Endothelial cell of umbilical vein (primary cell): ENCODE measurements at regions not wholly inside any gene's neighbourhood (a gene's known extent, or its start where the extent isn't known, plus 50 kb on each side); places are given as distances from the start of the nearest gene placed in this dataset.

ENCODE experiments used
- BruUV-seq: library from RNA; stranded (reverse); fragments of 400-500 nt; replicated peaks from 2 replicates; lab custom pipeline; 2021; lab: Mats Ljungman, UMichigan
- CTCF ChIA-PET: fragments of 300-600, 350-600 bp; sonication (Branson Sonifier 250); formaldehyde crosslinking; loops from one replicate; lab custom pipeline; 2021; ENCODE audit warnings: antibody characterized with exemption, inconsistent platforms; lab: Charles Lee
- POLR2A ChIA-PET: fragments of 300-600, 350-600 bp; sonication (Branson Sonifier 250); formaldehyde crosslinking; loops from one replicate; lab custom pipeline; 2021; ENCODE audit warnings: antibody characterized with exemption, inconsistent platforms; lab: Charles Lee
- DNase-seq: peaks from one replicate; pipeline ENCODE4 v3.0.0-alpha.2; 2011; ENCODE audit warnings: low read depth, low spot score
- FAIRE-seq: peaks from 2 replicates; lab custom pipeline; 2011; peaks lifted over from hg19 to GRCh38; lab: Jason Lieb, UNC
- H2AFZ ChIP-seq: 2 replicates; pipeline ENCODE4 v1.6.0; 2012; ENCODE audit warnings: low read depth, low read length, control low read depth, inconsistent platforms
- H3K27ac ChIP-seq: 2 replicates; pipeline ENCODE4 v1.5.1; 2011; ENCODE audit warnings: low read depth, mild to moderate bottlenecking, control low read depth, low read length, moderate library complexity; ENCODE audit not compliant: insufficient read depth
- H3K27me3 ChIP-seq, 2 experiments: 2 replicates each; pipeline versions ENCODE4 v1.6.0 to v1.6.1; 2011; ENCODE audit warnings: low read length in 2 of 2, mixed read lengths in 1 of 2; ENCODE audit not compliant: control insufficient read depth in 2 of 2, insufficient read depth in 2 of 2
- H3K36me3 ChIP-seq, 2 experiments: 2 replicates in 1 of 2; 3 replicates in 1 of 2; pipeline ENCODE4 v1.5.1; 2011; ENCODE audit warnings: low read length in 2 of 2, mild to moderate bottlenecking in 1 of 2, moderate library complexity in 1 of 2; ENCODE audit not compliant: control insufficient read depth in 2 of 2, insufficient read depth in 2 of 2; ENCODE audit errors: extremely low read depth in 1 of 2
- H3K4me1 ChIP-seq: 3 replicates; pipeline ENCODE4 v1.5.1; 2011; ENCODE audit warnings: mild to moderate bottlenecking, low read length; ENCODE audit not compliant: control insufficient read depth, insufficient read depth; ENCODE audit errors: extremely low read depth
- H3K4me2 ChIP-seq: 2 replicates; pipeline ENCODE4 v1.6.1; 2011; ENCODE audit warnings: low read length, control low read depth, mixed read lengths; ENCODE audit not compliant: insufficient read depth
- H3K4me3 ChIP-seq, 3 experiments: fragments of 200-600 bp in 1 of 3; sonication (generic), shearing (Covaris generic) in 1 of 3; replicated peaks in 1 of 3; 2 replicates each; pipeline ENCODE4 v1.5.1; 2011 to 2016; ENCODE audit warnings: control low read depth in 3 of 3, low read length in 3 of 3, mild to moderate bottlenecking in 2 of 3, inconsistent platforms in 1 of 3, low read depth in 1 of 3, moderate library complexity in 1 of 3; ENCODE audit not compliant: insufficient read depth in 1 of 3
- H3K79me2 ChIP-seq: 2 replicates; pipeline ENCODE4 v1.6.0; 2012; ENCODE audit warnings: low read length, inconsistent platforms; ENCODE audit not compliant: control insufficient read depth, insufficient read depth
- H3K9ac ChIP-seq: replicated peaks from 2 replicates; pipeline ENCODE3; 2011; ENCODE audit warnings: low read length, control low read depth; ENCODE audit not compliant: insufficient read depth; ENCODE audit errors: extremely low read depth
- H3K9me1 ChIP-seq: replicated peaks from 3 replicates; pipeline ENCODE4 v1.6.0; 2011; ENCODE audit warnings: mild to moderate bottlenecking, low read length; ENCODE audit not compliant: control insufficient read depth, insufficient read depth; ENCODE audit errors: extremely low read depth
- H3K9me3 ChIP-seq: replicated peaks from 2 replicates; pipeline ENCODE4 v1.5.1; 2012; ENCODE audit warnings: low read length, inconsistent platforms; ENCODE audit not compliant: control insufficient read depth, insufficient read depth
- H4K20me1 ChIP-seq: replicated peaks from 2 replicates; pipeline ENCODE3; 2011; ENCODE audit warnings: mild to moderate bottlenecking, low read length; ENCODE audit not compliant: control insufficient read depth, insufficient read depth; ENCODE audit errors: extremely low read depth
- EZH2 ChIP-seq: IDR thresholded peaks from 2 replicates; pipeline ENCODE4 v1.6.1; 2012; ENCODE audit warnings: borderline replicate concordance, low read depth, mild to moderate bottlenecking, moderate library complexity, low read length, inconsistent platforms; ENCODE audit not compliant: severe bottlenecking
- FOS ChIP-seq: IDR thresholded peaks from 2 replicates; pipeline ENCODE4 v1.6.1; 2011; ENCODE audit warnings: mild to moderate bottlenecking, low read length, moderate library complexity, borderline replicate concordance; ENCODE audit not compliant: insufficient read depth
- GATA2 ChIP-seq: IDR thresholded peaks from 2 replicates; pipeline ENCODE4 v1.7.0; 2011; ENCODE audit warnings: low read depth, mild to moderate bottlenecking, moderate library complexity, mixed read lengths, low read length; ENCODE audit not compliant: insufficient read length, insufficient read depth
- JUN ChIP-seq: IDR thresholded peaks from 2 replicates; pipeline ENCODE4 v1.6.1; 2011; ENCODE audit warnings: borderline replicate concordance, low read depth; ENCODE audit not compliant: insufficient read length, insufficient read depth
- MYC ChIP-seq: IDR thresholded peaks from one replicate; pipeline ENCODE4 v1.6.1; 2011; ENCODE audit warnings: mild to moderate bottlenecking, low read depth, low read length
- POLR2A ChIP-seq: IDR thresholded peaks from 2 replicates; pipeline ENCODE4 v1.6.1; 2012; ENCODE audit warnings: low read depth, mild to moderate bottlenecking, control low read depth, low read length
- POLR2AphosphoS5 ChIP-seq: IDR thresholded peaks from 2 replicates; pipeline ENCODE4 v1.6.1; 2012; ENCODE audit warnings: low read depth, mild to moderate bottlenecking, control low read depth, low read length, moderate library complexity; ENCODE audit not compliant: insufficient read depth
- dilution Hi-C: fragments of 300-500 bp; cut with MboI; formaldehyde crosslinking; loops from one replicate; pipeline ENCODE4 v1.15.0; 2019; ENCODE audit warnings: low sequenced_read_pairs; ENCODE audit not compliant: extremely low pct_ligation_motif_present
- intact Hi-C: fragments of 100-400 bp; cut with micrococcal nuclease; formaldehyde crosslinking; loops from one replicate; pipeline ENCODE4 v1.10.0; 2022
- TF ChIP-seq, protein P1 (sequence below): IDR thresholded peaks from 2 replicates; pipeline ENCODE4 v1.6.1; 2011; ENCODE audit not compliant: insufficient read depth, insufficient read length
- TF ChIP-seq, protein P2 (sequence below), 2 donors: IDR thresholded peaks; 1 replicate in 1 of 2; 2 replicates in 1 of 2; pipeline ENCODE4 v1.5.1; 2011; ENCODE audit warnings: low read length in 2 of 2, mild to moderate bottlenecking in 2 of 2, moderate library complexity in 2 of 2, control low read depth in 1 of 2, inconsistent platforms in 1 of 2, low read depth in 1 of 2; ENCODE audit not compliant: insufficient read depth in 1 of 2; ENCODE audit errors: extremely low read depth in 1 of 2

DNA sequence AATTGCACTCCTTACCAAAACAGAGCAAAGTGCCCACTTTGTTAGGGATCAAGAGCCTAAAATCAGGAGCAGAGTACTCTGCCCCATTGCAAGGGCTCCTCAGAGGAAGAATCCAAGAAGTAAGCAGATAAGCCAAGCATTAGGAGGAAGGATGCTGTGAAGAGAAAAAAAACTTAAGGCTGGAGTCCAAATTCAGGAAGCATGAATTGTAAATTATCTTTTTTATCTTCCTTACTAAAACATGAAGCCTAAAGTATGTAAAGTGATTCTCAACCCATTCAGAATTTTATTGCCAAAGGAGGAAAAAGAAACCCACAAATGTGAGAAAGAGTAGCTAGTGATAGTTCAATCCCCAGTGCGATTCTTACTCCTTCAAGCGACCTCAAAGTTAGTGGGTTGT is 523.9 kb downstream of the TAF11L14 start:
- H3K9me3 ChIP-seq: peaks cover 2% of the 10 kb centered on the region
- no TSS peak for BruUV-seq
- intact Hi-C loops (no loop called here), dilution Hi-C loops (no loop called here)
- TF ChIP-seq JUN (no peak), POLR2AphosphoS5 (no peak), POLR2A (no peak), GATA2 (no peak), EZH2 (no peak), MYC (no peak), FOS (no peak)
- TF ChIP-seq, protein P1, sequence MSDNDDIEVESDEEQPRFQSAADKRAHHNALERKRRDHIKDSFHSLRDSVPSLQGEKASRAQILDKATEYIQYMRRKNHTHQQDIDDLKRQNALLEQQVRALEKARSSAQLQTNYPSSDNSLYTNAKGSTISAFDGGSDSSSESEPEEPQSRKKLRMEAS: no peak
- TF ChIP-seq, protein P2, sequence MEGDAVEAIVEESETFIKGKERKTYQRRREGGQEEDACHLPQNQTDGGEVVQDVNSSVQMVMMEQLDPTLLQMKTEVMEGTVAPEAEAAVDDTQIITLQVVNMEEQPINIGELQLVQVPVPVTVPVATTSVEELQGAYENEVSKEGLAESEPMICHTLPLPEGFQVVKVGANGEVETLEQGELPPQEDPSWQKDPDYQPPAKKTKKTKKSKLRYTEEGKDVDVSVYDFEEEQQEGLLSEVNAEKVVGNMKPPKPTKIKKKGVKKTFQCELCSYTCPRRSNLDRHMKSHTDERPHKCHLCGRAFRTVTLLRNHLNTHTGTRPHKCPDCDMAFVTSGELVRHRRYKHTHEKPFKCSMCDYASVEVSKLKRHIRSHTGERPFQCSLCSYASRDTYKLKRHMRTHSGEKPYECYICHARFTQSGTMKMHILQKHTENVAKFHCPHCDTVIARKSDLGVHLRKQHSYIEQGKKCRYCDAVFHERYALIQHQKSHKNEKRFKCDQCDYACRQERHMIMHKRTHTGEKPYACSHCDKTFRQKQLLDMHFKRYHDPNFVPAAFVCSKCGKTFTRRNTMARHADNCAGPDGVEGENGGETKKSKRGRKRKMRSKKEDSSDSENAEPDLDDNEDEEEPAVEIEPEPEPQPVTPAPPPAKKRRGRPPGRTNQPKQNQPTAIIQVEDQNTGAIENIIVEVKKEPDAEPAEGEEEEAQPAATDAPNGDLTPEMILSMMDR (IDR thresholded peaks at IDR 0.05; ENCODE audit: extremely low read depth in 1 of 2, insufficient read depth in 1 of 2, low read depth in 1 of 2, low read length in 2 of 2): no peak
- DNase-seq (no peak), FAIRE-seq (no peak)
- H3K9me1 ChIP-seq: no peaks in the 10 kb centered on the region
- H3K9ac ChIP-seq: no peak overlapping the region
- CTCF ChIA-PET: no interaction called here
- no peaks in the 10 kb centered on the region for H3K4me1 ChIP-seq
- H3K79me2 ChIP-seq: no peaks in the 10 kb centered on the region
- no peak overlapping the region for H3K27ac ChIP-seq
- H3K4me3 ChIP-seq: no peak overlapping the region
- H4K20me1 ChIP-seq: no peaks in the 10 kb centered on the region
- no peaks in the 10 kb centered on the region for H3K36me3 ChIP-seq
- POLR2A ChIA-PET: no interaction called here
- no peak overlapping the region for H2AFZ ChIP-seq
- no peaks in the 10 kb centered on the region for H3K27me3 ChIP-seq
- H3K4me2 ChIP-seq: no peak overlapping the region
